Glomerular visceral epithelial cell (primary cell): ENCODE measurements at regions not wholly inside any gene's neighbourhood (a gene's known extent, or its start where the extent isn't known, plus 50 kb on each side); places are given as distances from the start of the nearest gene placed in this dataset.

Experiments
- DNase-seq: peaks from one replicate; pipeline ENCODE4 v3.0.0-alpha.2; 2016; ENCODE audit errors: extremely low spot score

GRCh38 chr18:46408334-46408987, 248.6 kb downstream of the LOXHD1 start:
- no peak for DNase-seq

- DNase-seq: no peak
Measured at GRCh38 chr18:46411191-46411828, 245.7 kb downstream of the LOXHD1 start.

DNA sequence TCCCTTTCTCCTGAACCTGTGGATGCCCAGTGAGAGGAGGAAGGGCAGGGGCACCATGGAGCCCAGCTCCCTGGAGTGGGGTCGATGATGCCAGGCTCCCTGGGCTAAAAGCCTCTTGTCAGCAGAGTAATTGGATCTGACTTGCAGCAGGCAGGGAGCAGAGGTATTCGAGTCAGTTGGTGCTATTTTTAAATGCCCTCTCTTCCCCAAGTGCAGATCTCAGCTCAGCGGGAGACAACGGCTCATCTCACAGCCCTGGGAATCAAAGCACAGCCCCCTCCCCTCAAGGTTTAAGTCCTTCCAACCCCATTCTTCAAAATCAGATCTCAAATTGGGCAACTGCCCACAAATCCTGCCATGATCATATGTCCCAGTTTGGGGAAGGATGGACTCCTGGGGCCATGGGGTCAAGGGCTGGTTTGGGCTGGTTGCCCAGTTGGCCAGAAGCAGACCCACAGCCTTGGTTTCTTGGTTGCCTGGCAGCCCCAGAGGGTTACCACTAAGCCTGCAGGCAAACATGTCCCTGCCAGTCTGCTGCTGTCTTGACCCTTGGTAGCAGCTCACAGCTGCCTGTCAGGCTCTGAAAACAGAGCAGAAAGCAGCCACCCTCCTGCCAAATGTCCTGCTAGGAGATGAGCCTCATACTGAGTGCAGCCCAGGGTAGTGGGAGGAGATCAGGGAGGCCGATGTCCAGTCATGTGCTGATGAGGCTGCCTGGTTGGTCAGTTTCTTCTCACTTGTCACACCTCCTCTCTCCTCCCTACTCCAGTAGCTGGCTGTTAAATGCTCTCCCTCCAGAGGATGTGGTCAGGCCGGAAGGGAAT, 244.9 kb downstream of the LOXHD1 start:
- no peak for DNase-seq

GRCh38 chr18:46412916-46413315, 244.1 kb downstream of the LOXHD1 start:
- DNase-seq: no peak

- DNase-seq: no peak
Measured at GRCh38 chr18:46413684-46414083, 243.3 kb downstream of the LOXHD1 start.

DNA sequence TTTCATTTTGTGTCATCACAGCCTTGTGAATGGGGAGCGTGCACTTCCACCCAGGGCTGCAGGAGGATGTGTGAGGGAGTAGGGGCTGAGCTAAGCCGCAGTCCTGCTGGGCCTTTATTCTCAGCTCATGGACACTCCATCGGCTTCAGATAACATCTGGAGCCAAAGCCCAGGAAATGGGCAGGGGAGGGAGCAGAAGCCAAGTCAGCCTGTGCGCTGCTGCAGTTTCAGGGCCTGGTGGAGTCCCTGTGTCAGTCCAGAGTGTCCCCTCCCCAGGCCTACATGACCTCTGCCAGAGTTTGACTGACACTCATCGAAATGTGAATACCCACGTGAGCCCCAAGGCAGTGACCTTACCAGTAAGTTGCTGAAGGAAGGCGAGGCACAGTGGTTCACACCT, 242.2 kb downstream of the LOXHD1 start:
- DNase-seq: no peak

DNA sequence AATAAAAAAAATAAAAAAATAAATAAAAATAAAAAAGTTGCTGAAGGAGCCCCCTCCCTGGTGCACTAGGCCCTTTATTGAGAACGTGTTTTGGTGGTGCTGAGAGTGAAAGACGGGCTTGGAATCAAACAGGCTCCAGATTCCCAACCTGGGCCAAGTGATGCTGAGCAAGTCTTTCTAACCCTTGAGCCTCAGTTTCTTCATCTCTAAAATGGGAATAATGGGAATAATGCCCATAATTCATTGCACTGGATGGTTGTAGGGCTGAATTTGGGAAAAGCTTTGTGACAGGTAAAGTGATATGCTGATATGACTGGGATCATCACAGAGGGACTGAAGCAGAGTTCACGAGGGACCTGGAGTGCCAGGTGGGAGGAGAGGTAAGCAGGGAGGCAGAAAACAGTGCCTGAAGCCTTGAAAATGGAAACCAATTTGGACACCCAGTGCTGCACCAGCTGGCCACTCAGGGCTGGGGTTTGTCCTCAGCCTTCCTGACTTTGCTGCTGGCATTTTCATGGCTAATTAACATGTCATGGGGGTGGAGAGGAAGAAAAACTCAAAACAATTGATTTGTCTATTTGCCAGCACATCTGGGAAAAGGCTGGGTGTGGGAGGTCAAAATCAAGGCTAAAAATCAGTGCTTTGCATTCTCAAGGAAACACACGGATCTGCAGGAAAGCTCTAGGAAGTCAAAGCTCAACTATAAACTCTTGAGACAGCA, 241.3 kb downstream of the LOXHD1 start:
- DNase-seq: no peak

- DNase-seq: no peak
Measured at GRCh38 chr18:46416706-46417638, 240.0 kb downstream of the LOXHD1 start.

- no peak for DNase-seq
Measured at GRCh38 chr18:46418663-46419260, 238.3 kb downstream of the LOXHD1 start.

DNA sequence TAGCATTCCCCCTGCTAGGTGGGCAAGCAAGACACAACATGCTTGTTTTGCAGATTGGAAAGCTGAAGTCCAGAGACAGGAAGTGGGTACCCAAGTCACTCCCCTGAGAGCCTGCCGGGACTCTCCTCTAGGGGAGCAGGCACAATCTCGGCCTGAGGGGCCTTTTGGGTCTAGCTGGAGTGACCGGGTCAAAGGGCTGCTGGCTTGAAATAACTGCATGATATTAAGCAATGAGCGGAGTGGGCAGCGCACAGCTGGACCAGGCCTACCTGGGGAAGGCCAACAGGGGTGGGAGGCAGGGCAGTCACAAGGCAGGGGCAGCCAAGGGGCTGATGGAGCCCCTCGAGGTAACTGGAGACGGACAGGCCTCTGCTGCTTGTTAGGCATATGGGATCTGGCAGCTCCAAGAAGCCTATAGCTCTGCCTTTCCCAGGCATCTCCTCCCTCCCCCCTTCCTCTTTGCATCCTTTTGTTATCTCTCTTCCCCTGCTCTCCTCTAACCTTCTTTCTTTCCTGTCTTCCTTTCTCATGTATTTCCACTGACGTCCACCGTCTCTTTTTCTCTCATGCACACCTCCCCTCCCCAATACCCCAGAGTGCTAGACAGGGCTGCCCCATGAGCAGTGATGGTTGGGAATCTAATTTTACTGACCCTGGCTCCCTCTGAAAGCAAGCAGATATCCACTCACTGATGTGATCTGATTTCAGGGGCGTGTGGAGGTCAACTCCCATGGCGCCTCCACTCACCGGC, 237.5 kb downstream of the LOXHD1 start:
- DNase-seq: no peak

- DNase-seq: no peak
Measured at GRCh38 chr18:46421973-46422551, 235.0 kb downstream of the LOXHD1 start.

DNA sequence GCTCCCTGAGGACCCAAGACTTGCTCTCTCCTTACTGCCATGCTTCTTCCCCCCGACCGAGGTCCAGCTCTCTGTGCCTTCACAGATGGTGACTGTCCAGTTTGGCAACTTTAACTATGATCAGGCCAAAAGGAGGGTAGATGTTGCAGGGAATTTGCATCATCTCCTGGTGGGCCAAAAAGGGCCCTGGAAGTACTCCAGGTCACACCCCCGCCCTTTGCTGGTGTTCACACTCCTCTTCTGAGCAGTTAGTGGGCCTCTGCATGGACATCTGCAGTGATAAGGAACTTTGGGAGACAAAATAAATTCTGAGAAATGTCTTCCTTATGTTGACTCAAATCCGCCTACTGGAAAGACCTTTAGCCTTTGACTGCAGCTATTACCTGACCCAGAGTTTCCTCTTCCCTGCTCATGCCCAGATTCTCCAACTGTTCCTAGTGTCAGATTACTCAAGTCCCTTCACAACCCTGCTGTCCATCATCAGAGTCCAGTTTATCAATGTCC, 234.4 kb downstream of the LOXHD1 start:
- DNase-seq: no peak

GRCh38 chr18:46423226-46423805, 233.7 kb downstream of the LOXHD1 start:
- no peak for DNase-seq

- DNase-seq: no peak
Measured at GRCh38 chr18:46424898-46425297, 232.1 kb downstream of the LOXHD1 start.

DNA sequence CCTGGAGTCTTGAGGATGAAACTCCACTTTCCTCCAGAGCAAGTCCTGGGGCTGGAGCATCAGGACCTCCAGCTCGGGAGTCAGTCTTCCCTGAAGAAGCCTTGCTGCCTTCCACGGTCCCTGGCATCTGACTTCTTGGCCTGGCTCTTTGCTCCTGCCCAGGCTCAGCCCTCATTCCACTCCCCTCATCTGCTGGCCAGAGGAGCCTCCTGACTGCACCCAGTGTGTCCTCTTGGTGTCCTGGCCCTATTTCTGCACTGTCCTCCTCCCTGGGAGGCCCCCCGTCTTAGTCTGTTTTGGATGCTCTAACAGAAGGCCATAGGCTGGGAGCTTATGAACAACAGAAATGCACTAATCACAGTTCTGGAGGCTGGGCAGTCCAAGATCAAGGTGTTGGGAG, 231.5 kb downstream of the LOXHD1 start:
- DNase-seq: no peak

DNA sequence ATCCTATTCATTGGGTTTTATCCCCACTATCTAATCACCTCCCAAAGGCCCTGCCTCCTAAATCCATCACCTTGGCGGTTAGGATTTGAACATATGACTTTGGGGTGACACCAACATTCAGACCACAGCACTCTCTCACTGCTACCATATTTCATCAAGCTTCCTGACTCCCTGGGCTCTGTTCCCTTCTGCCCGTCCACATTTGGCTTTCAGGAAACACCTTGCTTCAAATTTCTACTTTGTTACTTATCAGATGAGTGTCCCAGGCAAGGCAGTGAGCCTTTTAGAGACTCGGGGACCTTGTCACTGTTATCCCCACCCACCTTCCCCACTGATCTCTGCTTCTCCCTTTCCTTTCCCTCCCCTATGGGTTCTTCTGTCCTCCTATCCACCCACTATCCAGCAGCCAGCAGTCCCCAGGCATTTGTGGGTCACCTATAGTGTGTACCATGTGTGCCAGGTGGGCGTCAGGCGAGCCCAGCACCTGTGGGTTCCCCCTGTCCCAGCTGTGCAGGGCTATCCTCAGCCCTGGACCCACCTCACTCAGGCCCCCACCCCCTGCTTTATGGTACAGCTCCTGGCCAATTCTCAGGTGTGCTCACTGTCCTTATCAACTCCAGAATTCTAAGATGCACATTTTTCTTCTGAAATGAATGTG, 230.9 kb downstream of the LOXHD1 start:
- no peak for DNase-seq

DNA sequence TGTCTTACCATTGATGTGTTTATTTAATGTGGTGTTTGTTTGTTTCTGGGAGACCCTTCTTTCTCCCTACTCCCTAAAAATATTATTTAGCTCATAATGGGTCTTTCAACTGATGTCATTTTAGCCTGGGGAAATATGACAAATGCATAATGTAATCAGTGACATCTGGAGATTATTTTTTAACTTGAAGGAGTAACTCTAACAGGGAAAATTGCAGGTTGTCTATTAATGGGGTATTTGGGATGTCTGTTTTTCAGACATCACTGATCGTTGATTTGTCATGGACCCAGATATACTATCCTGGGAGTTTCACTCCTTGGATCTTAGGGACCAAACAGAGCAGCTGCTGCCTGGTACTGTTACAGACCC, 230.4 kb downstream of the LOXHD1 start:
- DNase-seq: no peak
